ENCODE measurements at regions not wholly inside any gene's neighbourhood (a gene's known extent, or its start where the extent isn't known, plus 50 kb on each side); places are given as distances from the start of the nearest gene placed in this dataset.
"Not testable (repeated sequence)": the region's sequence is repeated elsewhere in the genome, so short reads cannot be mapped to it uniquely, and the experiment has no call there.

GRCh38 chr6:141259091-141259490, 873.6 kb upstream of the GJE1 start:
- no peak for DNase-seq (ENCODE audit: low read depth in 1 of 2, low spot score in 1 of 2)

GRCh38 chr6:141258516-141258915, 874.2 kb upstream of the GJE1 start:
- DNase-seq (ENCODE audit: low read depth in 1 of 2, low spot score in 1 of 2), result no peak

- DNase-seq (ENCODE audit: low read depth in 1 of 2, low spot score in 1 of 2), result no peak
Measured at GRCh38 chr6:141254336-141254735, 878.4 kb upstream of the GJE1 start.

GRCh38 chr6:141252828-141253608, 879.7 kb upstream of the GJE1 start:
- DNase-seq (ENCODE audit: low read depth in 1 of 2, low spot score in 1 of 2), result no peak

- no peak for DNase-seq (ENCODE audit: low read depth in 1 of 2, low spot score in 1 of 2)
Measured at GRCh38 chr6:141251286-141251685, 881.4 kb upstream of the GJE1 start.

GRCh38 chr6:141248021-141248799, 884.5 kb upstream of the GJE1 start:
- no peak for DNase-seq (ENCODE audit: low read depth in 1 of 2, low spot score in 1 of 2)

GRCh38 chr6:141244366-141244765, 888.4 kb upstream of the GJE1 start:
- no peak for DNase-seq (ENCODE audit: low read depth in 1 of 2, low spot score in 1 of 2)

- DNase-seq (ENCODE audit: low read depth in 1 of 2, low spot score in 1 of 2), result no peak
Measured at GRCh38 chr6:141242957-141243356, 889.8 kb upstream of the GJE1 start.

- DNase-seq (ENCODE audit: low read depth in 1 of 2, low spot score in 1 of 2), result no peak
Measured at GRCh38 chr6:141229296-141229695, 903.4 kb upstream of the GJE1 start.

GRCh38 chr6:141218583-141218982, 914.1 kb upstream of the GJE1 start:
- no peak for DNase-seq (ENCODE audit: low read depth in 1 of 2, low spot score in 1 of 2)

- no peak for DNase-seq (ENCODE audit: low read depth in 1 of 2, low spot score in 1 of 2)
Measured at GRCh38 chr6:141216726-141217125, 916.0 kb upstream of the GJE1 start.

- DNase-seq (ENCODE audit: low read depth in 1 of 2, low spot score in 1 of 2), result no peak
Measured at GRCh38 chr6:141212296-141212695, 920.4 kb upstream of the GJE1 start.

GRCh38 chr6:141211845-141212244, 920.9 kb upstream of the GJE1 start:
- DNase-seq (ENCODE audit: low read depth in 1 of 2, low spot score in 1 of 2), result no peak

GRCh38 chr6:141210901-141211300, 921.8 kb upstream of the GJE1 start:
- no peak for DNase-seq (ENCODE audit: low read depth in 1 of 2, low spot score in 1 of 2)

- DNase-seq (ENCODE audit: low read depth in 1 of 2, low spot score in 1 of 2), result no peak
Measured at GRCh38 chr6:141209890-141210289, 922.8 kb upstream of the GJE1 start.

- no peak for DNase-seq (ENCODE audit: low read depth in 1 of 2, low spot score in 1 of 2)
Measured at GRCh38 chr6:141208101-141208500, 924.6 kb upstream of the GJE1 start.

- DNase-seq (ENCODE audit: low read depth in 1 of 2, low spot score in 1 of 2), result no peak
Measured at GRCh38 chr6:141203902-141204575, 928.7 kb upstream of the GJE1 start.

- DNase-seq (ENCODE audit: low read depth in 1 of 2, low spot score in 1 of 2), result no peak
Measured at GRCh38 chr6:141202626-141203025, 930.1 kb upstream of the GJE1 start.

GRCh38 chr6:141199074-141199473, 933.7 kb upstream of the GJE1 start:
- DNase-seq (ENCODE audit: low read depth in 1 of 2, low spot score in 1 of 2), result no peak

- DNase-seq (ENCODE audit: low read depth in 1 of 2, low spot score in 1 of 2), result no peak
Measured at GRCh38 chr6:141195251-141195832, 937.4 kb upstream of the GJE1 start.

- no peak for DNase-seq (ENCODE audit: low read depth in 1 of 2, low spot score in 1 of 2)
Measured at GRCh38 chr6:141183368-141183767, 949.4 kb upstream of the GJE1 start.

GRCh38 chr6:141175458-141175857, 957.3 kb upstream of the GJE1 start:
- not testable (repeated sequence) for DNase-seq (ENCODE audit: low read depth in 1 of 2, low spot score in 1 of 2)

All from activated CD4-positive, alpha-beta T cell treated with anti-CD3 and anti-CD28 coated beads, Interleukin-2, amount 50 U/mL, for 24 hours (primary cell).